Small intestine (tissue), 7 donors: ENCODE measurements at regions not wholly inside any gene's neighbourhood (a gene's known extent, or its start where the extent isn't known, plus 50 kb on each side); places are given as distances from the start of the nearest gene placed in this dataset.

Experiments used
- DNase-seq, 2 donors: peaks; one replicate each; pipeline versions ENCODE4 v3.0.0 to v3.0.0-alpha.2; 2013
- FAIRE-seq: peaks from 2 replicates; lab custom pipeline; 2012; peaks lifted over from hg19 to GRCh38; lab: Jason Lieb, UNC
- H3K27ac ChIP-seq, 3 donors: one replicate each; pipeline ENCODE4 v1.5.1; 2013; ENCODE audit warnings: low read length in 2 of 3, mild to moderate bottlenecking in 2 of 3, control low read depth in 1 of 3, inconsistent platforms in 1 of 3, low read depth in 1 of 3, moderate library complexity in 1 of 3
- H3K27me3 ChIP-seq, 3 donors: one replicate each; pipeline ENCODE4 v1.6.1; 2013; ENCODE audit warnings: low read length in 3 of 3, inconsistent platforms in 1 of 3; ENCODE audit not compliant: control insufficient read depth in 3 of 3, insufficient read depth in 3 of 3
- H3K36me3 ChIP-seq, 3 donors: one replicate each; pipeline ENCODE4 v1.6.1; 2013; ENCODE audit warnings: low read length in 3 of 3, inconsistent platforms in 1 of 3, low read depth in 1 of 3, mild to moderate bottlenecking in 1 of 3, moderate library complexity in 1 of 3; ENCODE audit not compliant: control insufficient read depth in 3 of 3, insufficient read depth in 2 of 3
- H3K4me1 ChIP-seq, 3 donors: one replicate each; pipeline ENCODE4 v1.6.1; 2013; ENCODE audit warnings: low read length in 2 of 3, inconsistent platforms in 1 of 3, low read depth in 1 of 3, mild to moderate bottlenecking in 1 of 3, moderate library complexity in 1 of 3; ENCODE audit not compliant: control insufficient read depth in 3 of 3, insufficient read depth in 2 of 3
- H3K4me3 ChIP-seq, 3 donors: one replicate each; pipeline ENCODE4 v1.5.1; 2013; ENCODE audit warnings: low read length in 3 of 3, control low read depth in 1 of 3, inconsistent platforms in 1 of 3, low read depth in 1 of 3, mild to moderate bottlenecking in 1 of 3, moderate library complexity in 1 of 3
- H3K9me3 ChIP-seq, 2 donors: one replicate each; pipeline ENCODE4 v1.6.1; 2013; ENCODE audit warnings: low read depth in 1 of 2, low read length in 1 of 2; ENCODE audit not compliant: control insufficient read depth in 2 of 2, insufficient read depth in 1 of 2
- WGBS, 3 donors: extraction: QIAGEN DNeasy Blood & Tissue Kit; methylation state at CpG; one replicate each; pipeline ENCODE4 v1.1.7; 2013; 5-methylcytosine and 5-hydroxymethylcytosine counted together
- donor health status: healthy with polysubstance abuse.
- donor health status: control.
- donor health status: control.
- donor health status: Bipolar disorder and iron deficiency.
- donor health status: healthy.

- no peak for DNase-seq
- no peak for FAIRE-seq
- WGBS, 3 donors: 79 to 92% (median 86%) methylated on average over 1 of the region's 1 CpG
- no peaks in the 10 kb centered on the region for H3K36me3 ChIP-seq
- no peaks in the 10 kb centered on the region for H3K4me1 ChIP-seq
- H3K9me3 ChIP-seq: no peaks in the 10 kb centered on the region
- no peak overlapping the region for H3K4me3 ChIP-seq
- no peak overlapping the region for H3K27ac ChIP-seq
- no peaks in the 10 kb centered on the region for H3K27me3 ChIP-seq
These were observed 161.4 kb upstream of the ZRANB2 start for GRCh38 chr1:71242239-71242638.

GRCh38 chr1:71240656-71241055, 159.8 kb upstream of the ZRANB2 start:
- FAIRE-seq: no peak
- no peak overlapping the region for H3K27ac ChIP-seq
- H3K4me1 ChIP-seq: no peaks in the 10 kb centered on the region
- 94 to 100% (median 95%) methylated on average over 1 of the region's 1 CpG for WGBS, 3 donors
- H3K27me3 ChIP-seq: no peaks in the 10 kb centered on the region
- no peak overlapping the region for H3K4me3 ChIP-seq
- H3K9me3 ChIP-seq: no peaks in the 10 kb centered on the region
- DNase-seq: no peak
- no peaks in the 10 kb centered on the region for H3K36me3 ChIP-seq

GRCh38 chr1:71236503-71236902, 155.7 kb upstream of the ZRANB2 start:
- H3K9me3 ChIP-seq: no peaks in the 10 kb centered on the region
- WGBS, 3 donors: 50 to 73% (median 61%) methylated on average over 2 of the region's 2 CpGs
- H3K4me3 ChIP-seq: no peak overlapping the region
- no peaks in the 10 kb centered on the region for H3K27me3 ChIP-seq
- no peak for DNase-seq
- no peaks in the 10 kb centered on the region for H3K4me1 ChIP-seq
- FAIRE-seq: no peak
- H3K27ac ChIP-seq: no peak overlapping the region
- H3K36me3 ChIP-seq: no peaks in the 10 kb centered on the region

GRCh38 chr1:71233645-71234044, 152.8 kb upstream of the ZRANB2 start:
- no peak for DNase-seq
- 93 to 96% (median 95%) methylated on average over 1 of the region's 1 CpG for WGBS, 3 donors

GRCh38 chr1:71232786-71233185, 152.0 kb upstream of the ZRANB2 start:
- Histone ChIP-seq H3K27ac (no peak overlapping the region), H3K36me3 (no peaks in the 10 kb centered on the region), H3K4me3 (no peak overlapping the region), H3K27me3 (no peaks in the 10 kb centered on the region), H3K9me3 (no peaks in the 10 kb centered on the region), H3K4me1 (no peaks in the 10 kb centered on the region)
- DNase-seq (no peak), FAIRE-seq (no peak)
- 71 to 86% (median 81%) methylated on average over 5 of the region's 5 CpGs for WGBS, 3 donors

More at GRCh38 chr1:71233645-71234044, 152.8 kb upstream of the ZRANB2 start:
- H3K36me3 ChIP-seq: no peaks in the 10 kb centered on the region
- no peak for FAIRE-seq
- no peaks in the 10 kb centered on the region for H3K4me1 ChIP-seq
- H3K27ac ChIP-seq: no peak overlapping the region
- H3K4me3 ChIP-seq: no peak overlapping the region
- no peaks in the 10 kb centered on the region for H3K27me3 ChIP-seq
- H3K9me3 ChIP-seq: no peaks in the 10 kb centered on the region

- DNase-seq (no peak), FAIRE-seq (no peak)
- no peak overlapping the region for H3K27ac ChIP-seq
- H3K9me3 ChIP-seq: no peaks in the 10 kb centered on the region
- 70 to 84% (median 78%) methylated on average over 12 of the region's 12 CpGs for WGBS, 3 donors
- no peaks in the 10 kb centered on the region for H3K36me3 ChIP-seq
- no peaks in the 10 kb centered on the region for H3K4me1 ChIP-seq
- no peaks in the 10 kb centered on the region for H3K27me3 ChIP-seq
- no peak overlapping the region for H3K4me3 ChIP-seq
These were observed 151.4 kb upstream of the ZRANB2 start for GRCh38 chr1:71232166-71232763.

- no peaks in the 10 kb centered on the region for H3K36me3 ChIP-seq
- no peak overlapping the region for H3K4me3 ChIP-seq
- H3K27me3 ChIP-seq: no peaks in the 10 kb centered on the region
- no peaks in the 10 kb centered on the region for H3K4me1 ChIP-seq
- H3K9me3 ChIP-seq: no peaks in the 10 kb centered on the region
- 77 to 92% (median 87%) methylated on average over 1 of the region's 1 CpG for WGBS, 3 donors
- no peak overlapping the region for H3K27ac ChIP-seq
- DNase-seq (no peak), FAIRE-seq (no peak)
These were observed 150.9 kb upstream of the ZRANB2 start for GRCh38 chr1:71231751-71232150.

GRCh38 chr1:71228742-71229365, 148.0 kb upstream of the ZRANB2 start:
- Histone ChIP-seq H3K36me3 (no peaks in the 10 kb centered on the region), H3K27me3 (no peaks in the 10 kb centered on the region), H3K9me3 (no peaks in the 10 kb centered on the region), H3K27ac (no peak overlapping the region), H3K4me1 (no peaks in the 10 kb centered on the region), H3K4me3 (no peak overlapping the region)
- 56 to 60% (median 58%) methylated on average over 12 of the region's 12 CpGs for WGBS, 3 donors
- DNase-seq (no peak), FAIRE-seq (no peak)

- DNase-seq (no peak), FAIRE-seq (no peak)
- no peaks in the 10 kb centered on the region for H3K36me3 ChIP-seq
- H3K4me1 ChIP-seq: no peaks in the 10 kb centered on the region
- no peak overlapping the region for H3K27ac ChIP-seq
- no peak overlapping the region for H3K4me3 ChIP-seq
- H3K27me3 ChIP-seq: no peaks in the 10 kb centered on the region
- H3K9me3 ChIP-seq: no peaks in the 10 kb centered on the region
- 72 to 84% (median 79%) methylated on average over 4 of the region's 4 CpGs for WGBS, 3 donors
These were observed 147.4 kb upstream of the ZRANB2 start for GRCh38 chr1:71228241-71228640.
